Peyer's patch (tissue), 4 donors: ENCODE measurements at regions not wholly inside any gene's neighbourhood (a gene's known extent, or its start where the extent isn't known, plus 50 kb on each side); places are given as distances from the start of the nearest gene placed in this dataset.

Experiments used
- POLR2A ChIP-seq, 2 donors: fragments of 450-650 bp; IDR thresholded peaks; one replicate each; pipeline ENCODE4 v1.5.1; 2017; ENCODE audit warnings: antibody characterized with exemption in 2 of 2, mild to moderate bottlenecking in 2 of 2, moderate library complexity in 2 of 2
- TF ChIP-seq, protein P1 (sequence below), 6 experiments: fragments of 450-650 bp in 4 of 6; fragments of 200-600 bp in 2 of 6; sonication (generic) in 1 of 6; IDR thresholded peaks; one replicate each; pipeline ENCODE4 v1.5.1; 2017 to 2019; ENCODE audit warnings: antibody characterized with exemption in 6 of 6, mild to moderate bottlenecking in 3 of 6, moderate library complexity in 1 of 6

DNA sequence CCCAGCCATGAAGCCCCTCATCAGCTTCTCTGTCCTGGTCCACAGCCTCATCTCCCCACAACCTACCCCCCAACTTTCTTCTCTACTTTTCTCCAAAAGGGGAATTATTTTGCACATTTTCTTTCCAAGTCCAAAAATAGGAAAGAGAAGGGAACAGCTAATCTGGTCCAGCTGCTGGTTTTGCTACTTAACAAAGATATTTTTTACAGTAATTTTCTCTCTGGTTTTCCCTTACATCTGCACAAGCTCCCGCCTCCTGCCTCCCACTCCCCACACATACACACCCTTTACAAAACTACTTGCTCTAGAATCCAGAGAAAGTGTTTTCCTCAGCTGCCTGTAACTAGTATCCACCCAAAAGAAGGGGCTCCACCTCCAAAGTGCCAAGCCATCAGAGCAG is 177.2 kb downstream of the POLR2M start:
- TF ChIP-seq, protein P1, sequence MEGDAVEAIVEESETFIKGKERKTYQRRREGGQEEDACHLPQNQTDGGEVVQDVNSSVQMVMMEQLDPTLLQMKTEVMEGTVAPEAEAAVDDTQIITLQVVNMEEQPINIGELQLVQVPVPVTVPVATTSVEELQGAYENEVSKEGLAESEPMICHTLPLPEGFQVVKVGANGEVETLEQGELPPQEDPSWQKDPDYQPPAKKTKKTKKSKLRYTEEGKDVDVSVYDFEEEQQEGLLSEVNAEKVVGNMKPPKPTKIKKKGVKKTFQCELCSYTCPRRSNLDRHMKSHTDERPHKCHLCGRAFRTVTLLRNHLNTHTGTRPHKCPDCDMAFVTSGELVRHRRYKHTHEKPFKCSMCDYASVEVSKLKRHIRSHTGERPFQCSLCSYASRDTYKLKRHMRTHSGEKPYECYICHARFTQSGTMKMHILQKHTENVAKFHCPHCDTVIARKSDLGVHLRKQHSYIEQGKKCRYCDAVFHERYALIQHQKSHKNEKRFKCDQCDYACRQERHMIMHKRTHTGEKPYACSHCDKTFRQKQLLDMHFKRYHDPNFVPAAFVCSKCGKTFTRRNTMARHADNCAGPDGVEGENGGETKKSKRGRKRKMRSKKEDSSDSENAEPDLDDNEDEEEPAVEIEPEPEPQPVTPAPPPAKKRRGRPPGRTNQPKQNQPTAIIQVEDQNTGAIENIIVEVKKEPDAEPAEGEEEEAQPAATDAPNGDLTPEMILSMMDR (IDR thresholded peaks at IDR 0.05), result no peak
- no peak for TF ChIP-seq POLR2A (IDR thresholded peaks at IDR 0.05)
